IMR-90 (cell line): ENCODE measurements at regions not wholly inside any gene's neighbourhood (a gene's known extent, or its start where the extent isn't known, plus 50 kb on each side); places are given as distances from the start of the nearest gene placed in this dataset.

Experiments
- ATAC-seq: fragments of 200-7000 bp; cut with Tn5 transposase; 2 replicates; pipeline ENCODE4 v1.9.1; 2020; ENCODE audit warnings: low read depth, mild to moderate bottlenecking, moderate library complexity
- BruUV-seq: library from RNA; stranded (reverse); fragments of 400-500 nt; replicated peaks from 2 replicates; lab custom pipeline; 2021; lab: Mats Ljungman, UMichigan
- CTCF ChIA-PET: fragments of 300-600 bp; formaldehyde crosslinking; extraction: SDS; loops from one replicate; lab custom pipeline; 2021; ENCODE audit warnings: antibody characterized with exemption; lab: Yijun Ruan, JAX
- POLR2A ChIA-PET: fragments of 300-600 bp; sonication (Branson Sonifier 250); formaldehyde crosslinking; loops from one replicate; lab custom pipeline; 2022; ENCODE audit warnings: antibody characterized with exemption; ENCODE audit not compliant: unreplicated experiment; lab: Charles Lee
- DNase-seq: peaks from one replicate; pipeline ENCODE4 v3.0.0; 2013
- H2AFZ ChIP-seq: replicated peaks from 2 replicates; pipeline ENCODE3; 2013; ENCODE audit warnings: low read length, mild to moderate bottlenecking; ENCODE audit not compliant: poor library complexity
- H2AK5ac ChIP-seq: 2 replicates; pipeline ENCODE4 v1.6.1; 2013; ENCODE audit warnings: low read depth, low read length, inconsistent platforms
- H2AK9ac ChIP-seq: replicated peaks from 2 replicates; pipeline ENCODE3; 2013; ENCODE audit warnings: mild to moderate bottlenecking, low read depth, low read length, moderate library complexity; ENCODE audit not compliant: poor library complexity
- H2BK120ac ChIP-seq: 2 replicates; pipeline ENCODE4 v1.6.1; 2013; ENCODE audit warnings: low read depth, low read length, inconsistent platforms
- H2BK15ac ChIP-seq: 3 replicates; pipeline ENCODE4 v1.6.1; 2013; ENCODE audit warnings: low read depth, low read length, inconsistent platforms
- H2BK20ac ChIP-seq: 2 replicates; pipeline ENCODE4 v1.6.1; 2013; ENCODE audit warnings: low read depth, mild to moderate bottlenecking, inconsistent platforms, low read length, moderate library complexity
- H2BK5ac ChIP-seq: 2 replicates; pipeline ENCODE4 v1.6.1; 2013; ENCODE audit warnings: mild to moderate bottlenecking, low read depth, low read length, inconsistent platforms; ENCODE audit not compliant: poor library complexity, severe bottlenecking
- H3K14ac ChIP-seq: replicated peaks from 2 replicates; pipeline ENCODE4 v1.6.1; 2013; ENCODE audit warnings: low read depth, low read length, inconsistent platforms
- H3K18ac ChIP-seq: 2 replicates; pipeline ENCODE4 v1.6.1; 2013; ENCODE audit warnings: low read depth, low read length, control low read depth
- H3K23ac ChIP-seq: 2 replicates; pipeline ENCODE4 v1.6.1; 2013; ENCODE audit warnings: low read depth, low read length, inconsistent platforms
- H3K27ac ChIP-seq: 2 replicates; pipeline ENCODE4 v1.5.1; 2013; ENCODE audit warnings: mild to moderate bottlenecking, control low read depth, low read length; ENCODE audit not compliant: insufficient read depth
- H3K27me3 ChIP-seq: 2 replicates; pipeline ENCODE4 v1.6.1; 2013; ENCODE audit warnings: low read length; ENCODE audit not compliant: control insufficient read depth, insufficient read depth
- H3K36me3 ChIP-seq: 2 replicates; pipeline ENCODE4 v1.6.1; 2013; ENCODE audit warnings: low read length, mixed read lengths; ENCODE audit not compliant: control insufficient read depth, insufficient read depth
- H3K4ac ChIP-seq: 2 replicates; pipeline ENCODE4 v1.6.1; 2013; ENCODE audit warnings: low read depth, low read length, inconsistent platforms
- H3K4me1 ChIP-seq: 2 replicates; pipeline ENCODE4 v1.6.1; 2013; ENCODE audit warnings: low read length, mixed read lengths; ENCODE audit not compliant: control insufficient read depth, insufficient read depth
- H3K4me2 ChIP-seq: 2 replicates; pipeline ENCODE4 v1.6.1; 2013; ENCODE audit warnings: low read depth, mild to moderate bottlenecking, control low read depth, low read length, moderate library complexity
- H3K4me3 ChIP-seq: 2 replicates; pipeline ENCODE4 v1.5.1; 2013; ENCODE audit warnings: low read depth, mild to moderate bottlenecking, control low read depth, low read length, moderate library complexity; ENCODE audit not compliant: insufficient read depth
- H3K56ac ChIP-seq: 2 replicates; pipeline ENCODE4 v1.6.1; 2013; ENCODE audit warnings: low read length, inconsistent platforms; ENCODE audit not compliant: insufficient read depth; ENCODE audit errors: extremely low read depth
- H3K79me1 ChIP-seq, 2 experiments: 2 replicates each; pipeline ENCODE4 v1.6.1; 2013; ENCODE audit warnings: low read length in 2 of 2, inconsistent platforms in 1 of 2, low read depth in 1 of 2
- H3K9ac ChIP-seq: 2 replicates; pipeline ENCODE4 v1.6.1; 2013; ENCODE audit warnings: low read depth, low read length, control low read depth
- H3K9me1 ChIP-seq: 2 replicates; pipeline ENCODE4 v1.6.1; 2013; ENCODE audit warnings: low read length, inconsistent platforms; ENCODE audit not compliant: insufficient read depth
- H3K9me3 ChIP-seq: 2 replicates; pipeline ENCODE4 v1.6.1; 2013; ENCODE audit warnings: low read length; ENCODE audit not compliant: control insufficient read depth, insufficient read depth
- H4K20me1 ChIP-seq: 2 replicates; pipeline ENCODE4 v1.6.1; 2013; ENCODE audit warnings: low read length, inconsistent platforms; ENCODE audit not compliant: insufficient read depth
- H4K5ac ChIP-seq: 2 replicates; pipeline ENCODE4 v1.6.1; 2013; ENCODE audit warnings: mild to moderate bottlenecking, low read depth, low read length, control low read depth
- H4K8ac ChIP-seq, 2 experiments: 2 replicates each; pipeline ENCODE4 v1.6.1; 2013; ENCODE audit warnings: low read depth in 2 of 2, low read length in 2 of 2, control low read depth in 1 of 2, inconsistent platforms in 1 of 2
- H4K91ac ChIP-seq: 2 replicates; pipeline ENCODE4 v1.6.1; 2013; ENCODE audit warnings: low read depth, low read length, inconsistent platforms; ENCODE audit not compliant: insufficient read depth
- BHLHE40 ChIP-seq: fragments of 150-350 bp; IDR thresholded peaks from 2 replicates; pipeline ENCODE4 v1.6.1; 2016; ENCODE audit warnings: mild to moderate bottlenecking, low read depth, low read length
- CEBPB ChIP-seq: IDR thresholded peaks from 2 replicates; pipeline ENCODE4 v1.6.1; 2012; ENCODE audit warnings: low read depth, low read length, improper control_type of control experiment
- MAFK ChIP-seq: IDR thresholded peaks from 2 replicates; pipeline ENCODE4 v1.6.1; 2012; ENCODE audit warnings: low read depth, low read length, improper control_type of control experiment
- MAZ ChIP-seq: IDR thresholded peaks from 2 replicates; pipeline ENCODE4 v1.6.1; 2012; ENCODE audit warnings: low read depth, mild to moderate bottlenecking, low read length, improper control_type of control experiment, moderate library complexity, borderline replicate concordance
- POLR2A ChIP-seq: IDR thresholded peaks from 2 replicates; pipeline ENCODE4 v1.6.1; 2012; ENCODE audit warnings: mild to moderate bottlenecking, low read depth, low read length
- WGBS, 2 experiments: methylation state at CpG; one replicate each; pipeline versions ENCODE4 v1.1.5 to v1.1.7; 2013; ENCODE audit warnings: missing lambda C conversion rate in 2 of 2; ENCODE audit not compliant: insufficient read length in 1 of 2; ENCODE audit errors: extremely low coverage in 2 of 2; 5-methylcytosine and 5-hydroxymethylcytosine counted together
- dilution Hi-C: fragments of 300-500 bp; cut with HindIII; formaldehyde crosslinking; loops from one replicate; pipeline ENCODE4 v1.14.3; 2018; ENCODE audit warnings: low sequenced_read_pairs; ENCODE audit not compliant: unreplicated experiment
- in situ Hi-C: fragments of 300-500 bp; cut with MboI; formaldehyde crosslinking; loops from 3 replicates; pipeline ENCODE4 v1.14.3; 2019; ENCODE audit warnings: low sequenced_read_pairs, inconsistent platforms, mixed read lengths
- intact Hi-C: fragments of 100-400 bp; cut with micrococcal nuclease; formaldehyde crosslinking; loops from 2 replicates; pipeline ENCODE4 v1.10.0; 2022
- TF ChIP-seq, protein P1 (sequence below): fragments of 150-350 bp; IDR thresholded peaks from 2 replicates; pipeline ENCODE4 v1.6.1; 2016; ENCODE audit warnings: low read depth, mild to moderate bottlenecking, low read length, moderate library complexity, borderline replicate concordance
- TF ChIP-seq, protein P2 (sequence below): conservative IDR thresholded peaks from 2 replicates; pipeline ENCODE4 v1.5.1; 2012; ENCODE audit warnings: mild to moderate bottlenecking, low read depth, low read length, improper control_type of control experiment

DNA sequence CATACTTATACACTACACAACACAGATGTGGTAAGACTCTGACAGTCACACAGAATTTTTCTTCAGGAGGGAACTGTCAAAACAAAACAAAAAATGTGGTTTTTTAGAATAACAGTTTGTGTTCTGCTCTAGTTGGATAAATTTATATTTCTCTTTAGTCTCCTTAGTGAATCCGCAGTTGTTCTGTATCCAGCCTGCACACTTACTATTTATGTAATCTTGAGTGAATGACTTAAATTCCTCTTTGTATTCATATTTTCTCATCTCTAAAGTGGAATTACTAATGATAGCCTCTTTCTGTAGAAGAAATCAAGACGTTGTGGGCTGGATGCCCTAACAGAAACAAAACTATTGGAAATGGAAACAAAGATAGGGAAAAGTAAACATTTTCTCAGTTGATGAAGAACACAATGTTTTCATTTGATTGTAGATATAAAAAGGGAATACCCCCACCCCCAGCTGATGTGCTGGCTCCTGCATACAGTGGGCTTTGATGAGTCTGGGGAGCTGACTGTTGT lies 375.2 kb downstream of the TRIB2 start:
- Histone ChIP-seq H4K91ac (no peak overlapping the region), H3K79me1 (no peaks in the 10 kb centered on the region), H4K20me1 (no peaks in the 10 kb centered on the region), H3K4me3 (no peak overlapping the region), H2AFZ (no peak overlapping the region), H3K4me2 (no peak overlapping the region), H3K23ac (no peak overlapping the region), H3K27me3 (no peaks in the 10 kb centered on the region), H3K18ac (no peak overlapping the region), H2BK5ac (no peak overlapping the region), H3K9ac (no peak overlapping the region), H2BK15ac (no peak overlapping the region), H4K8ac (no peak overlapping the region), H2AK5ac (no peak overlapping the region), H3K14ac (no peak overlapping the region), H3K56ac (no peak overlapping the region), H3K36me3 (no peaks in the 10 kb centered on the region), H4K5ac (no peak overlapping the region), H3K9me3 (no peaks in the 10 kb centered on the region), H3K27ac (no peak overlapping the region), H3K9me1 (no peaks in the 10 kb centered on the region), H2BK120ac (no peak overlapping the region), H2BK20ac (no peak overlapping the region), H3K4me1 (no peaks in the 10 kb centered on the region), H3K4ac (no peak overlapping the region), H2AK9ac (no peak overlapping the region)
- ATAC-seq = no peak
- no peak for DNase-seq
- TF ChIP-seq, protein P1, sequence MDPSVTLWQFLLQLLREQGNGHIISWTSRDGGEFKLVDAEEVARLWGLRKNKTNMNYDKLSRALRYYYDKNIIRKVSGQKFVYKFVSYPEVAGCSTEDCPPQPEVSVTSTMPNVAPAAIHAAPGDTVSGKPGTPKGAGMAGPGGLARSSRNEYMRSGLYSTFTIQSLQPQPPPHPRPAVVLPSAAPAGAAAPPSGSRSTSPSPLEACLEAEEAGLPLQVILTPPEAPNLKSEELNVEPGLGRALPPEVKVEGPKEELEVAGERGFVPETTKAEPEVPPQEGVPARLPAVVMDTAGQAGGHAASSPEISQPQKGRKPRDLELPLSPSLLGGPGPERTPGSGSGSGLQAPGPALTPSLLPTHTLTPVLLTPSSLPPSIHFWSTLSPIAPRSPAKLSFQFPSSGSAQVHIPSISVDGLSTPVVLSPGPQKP = no peak
- TF ChIP-seq MAZ (no peak), CEBPB (no peak), BHLHE40 (no peak), POLR2A (no peak), MAFK (no peak)
- TF ChIP-seq, protein P2, sequence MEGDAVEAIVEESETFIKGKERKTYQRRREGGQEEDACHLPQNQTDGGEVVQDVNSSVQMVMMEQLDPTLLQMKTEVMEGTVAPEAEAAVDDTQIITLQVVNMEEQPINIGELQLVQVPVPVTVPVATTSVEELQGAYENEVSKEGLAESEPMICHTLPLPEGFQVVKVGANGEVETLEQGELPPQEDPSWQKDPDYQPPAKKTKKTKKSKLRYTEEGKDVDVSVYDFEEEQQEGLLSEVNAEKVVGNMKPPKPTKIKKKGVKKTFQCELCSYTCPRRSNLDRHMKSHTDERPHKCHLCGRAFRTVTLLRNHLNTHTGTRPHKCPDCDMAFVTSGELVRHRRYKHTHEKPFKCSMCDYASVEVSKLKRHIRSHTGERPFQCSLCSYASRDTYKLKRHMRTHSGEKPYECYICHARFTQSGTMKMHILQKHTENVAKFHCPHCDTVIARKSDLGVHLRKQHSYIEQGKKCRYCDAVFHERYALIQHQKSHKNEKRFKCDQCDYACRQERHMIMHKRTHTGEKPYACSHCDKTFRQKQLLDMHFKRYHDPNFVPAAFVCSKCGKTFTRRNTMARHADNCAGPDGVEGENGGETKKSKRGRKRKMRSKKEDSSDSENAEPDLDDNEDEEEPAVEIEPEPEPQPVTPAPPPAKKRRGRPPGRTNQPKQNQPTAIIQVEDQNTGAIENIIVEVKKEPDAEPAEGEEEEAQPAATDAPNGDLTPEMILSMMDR = no peak
- ChIA-PET CTCF (no interaction called here), POLR2A (interaction anchor here (0.7 kb wide), 1 partner anchor 16 kb away, joined by 3 read pairs; no protein-coding TSS in a partner anchor)
- no TSS peak for BruUV-seq
- intact Hi-C loops = no loop called here
- in situ Hi-C loops = no loop called here
- dilution Hi-C loops = no loop called here
- no CpG with 5 or more reads among the region's 2 CpGs for WGBS, 2 experiments
